GM21381 (cell line): ENCODE measurements at regions not wholly inside any gene's neighbourhood (a gene's known extent, or its start where the extent isn't known, plus 50 kb on each side); places are given as distances from the start of the nearest gene placed in this dataset.

Experiments used
- ATAC-seq: cut with Tn5 transposase; IDR thresholded peaks from one replicate; pipeline ENCODE4 v1.9.1; 2021; ENCODE audit warnings: mild to moderate bottlenecking, moderate library complexity; ENCODE audit not compliant: unreplicated experiment

DNA sequence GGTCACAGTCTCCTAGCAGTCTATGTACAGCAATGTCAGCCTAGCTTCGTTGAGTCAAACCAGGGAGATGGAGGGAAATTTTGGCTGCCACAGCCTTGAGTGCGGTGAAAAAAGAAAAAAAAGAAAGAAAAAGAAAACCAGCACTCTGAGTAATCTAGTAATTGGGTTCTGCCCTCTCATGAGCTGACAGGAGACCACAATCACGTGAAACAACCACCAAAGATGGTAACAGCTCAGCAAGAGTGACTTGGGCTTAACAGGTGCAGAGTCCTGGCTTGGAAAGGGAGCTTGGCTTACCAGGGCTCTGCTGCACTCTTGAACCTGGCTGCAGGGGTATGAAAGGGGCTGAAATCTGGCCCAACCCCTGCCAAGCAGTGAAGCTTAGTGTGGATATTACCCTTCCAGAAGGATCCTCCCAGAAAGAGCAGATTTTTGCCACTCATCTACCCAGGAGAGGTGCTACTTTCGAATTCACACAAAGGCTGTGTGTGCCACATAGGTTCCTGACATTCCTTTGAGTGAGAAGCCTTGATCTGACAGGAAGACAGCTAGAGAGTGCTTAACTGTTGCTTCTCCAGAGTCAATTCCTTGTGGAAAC lies 350.3 kb downstream of the PTTG2 start:
- peak; percentile 90 for ATAC-seq

GRCh38 chr4:38311495-38312126 lies 351.4 kb downstream of the PTTG2 start:
- ATAC-seq = no peak

DNA sequence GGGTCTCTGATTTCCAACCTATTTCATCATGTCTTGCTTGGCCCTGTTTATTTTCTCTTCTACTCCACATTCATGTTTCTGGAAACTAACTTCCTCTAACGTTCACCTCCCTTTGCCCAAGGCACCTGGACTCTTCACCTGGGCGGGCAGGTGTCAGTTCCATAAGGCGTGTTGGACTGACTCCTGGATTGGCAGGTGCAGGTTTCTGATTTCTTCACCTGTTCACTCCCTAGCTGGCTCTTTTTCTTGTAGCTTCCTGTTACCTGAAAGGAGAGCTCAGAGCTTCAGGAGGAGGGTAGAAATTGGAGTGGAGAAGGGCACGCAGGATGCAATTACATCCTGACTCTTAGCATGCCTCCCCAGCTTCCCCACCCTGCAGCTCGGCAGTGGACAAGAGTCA lies 350.8 kb upstream of the KLF3 start:
- no peak for ATAC-seq

- ATAC-seq = no peak
Measured at GRCh38 chr4:38313999-38314561, 349.9 kb upstream of the KLF3 start.

- ATAC-seq = no peak
Measured at GRCh38 chr4:38314663-38315062, 349.3 kb upstream of the KLF3 start.

GRCh38 chr4:38315286-38315685 lies 348.7 kb upstream of the KLF3 start:
- ATAC-seq = no peak

DNA sequence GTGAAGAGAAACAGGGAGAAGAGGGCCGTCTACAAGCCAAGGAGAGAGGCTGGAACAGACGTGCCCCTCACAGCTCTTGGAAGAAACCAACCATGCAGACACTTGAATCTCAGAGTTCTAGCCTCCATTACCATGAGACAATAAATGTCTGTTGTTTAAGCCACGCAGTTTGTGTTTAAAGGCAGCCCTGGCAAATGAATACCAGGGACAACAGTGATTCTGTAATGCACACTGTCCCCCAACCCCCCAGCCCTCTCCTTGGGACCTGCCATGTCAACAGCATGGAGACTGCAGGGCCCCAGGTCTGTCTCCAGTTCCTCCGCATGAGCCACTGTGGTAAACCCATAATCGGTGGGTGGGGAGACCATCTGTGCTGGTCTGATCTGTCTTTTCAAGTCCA lies 348.0 kb upstream of the KLF3 start:
- no peak for ATAC-seq

GRCh38 chr4:38317041-38317674 lies 346.8 kb upstream of the KLF3 start:
- no peak for ATAC-seq

DNA sequence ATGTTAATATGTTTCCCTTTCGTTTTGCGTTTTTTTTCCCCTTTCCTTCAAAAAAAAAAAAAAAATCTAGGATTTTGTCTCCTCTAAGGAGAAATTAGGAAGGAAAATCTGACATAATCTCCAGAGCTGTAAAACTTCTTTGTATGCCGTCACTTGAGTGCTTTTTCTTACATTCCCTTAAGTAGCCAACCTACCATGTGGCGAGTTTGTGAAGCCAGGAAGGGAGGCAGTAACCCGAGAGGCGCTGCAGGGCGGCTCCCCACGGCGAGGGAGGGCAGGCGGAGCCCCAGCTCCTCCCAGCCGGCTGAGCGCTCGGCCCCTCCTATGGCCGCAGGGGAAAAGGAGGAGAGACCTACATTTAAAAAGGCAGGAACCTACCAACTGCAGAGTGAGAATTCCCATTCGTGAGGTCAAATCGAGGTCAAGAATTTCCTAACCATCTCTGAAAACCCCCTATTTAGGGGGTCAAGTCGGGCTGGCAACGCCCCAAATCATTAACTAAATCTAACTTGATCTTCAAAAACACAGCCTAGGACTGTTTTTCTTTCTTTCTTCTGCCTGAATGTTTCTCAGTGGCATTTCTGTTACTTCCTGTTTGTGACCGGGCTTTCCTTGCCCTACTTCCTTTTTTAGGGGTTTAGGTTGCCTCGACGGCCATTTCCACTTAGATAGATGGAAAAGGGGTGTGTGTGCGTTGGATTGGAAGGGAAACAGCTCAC lies 345.1 kb upstream of the KLF3 start:
- peak; percentile 89 for ATAC-seq

DNA sequence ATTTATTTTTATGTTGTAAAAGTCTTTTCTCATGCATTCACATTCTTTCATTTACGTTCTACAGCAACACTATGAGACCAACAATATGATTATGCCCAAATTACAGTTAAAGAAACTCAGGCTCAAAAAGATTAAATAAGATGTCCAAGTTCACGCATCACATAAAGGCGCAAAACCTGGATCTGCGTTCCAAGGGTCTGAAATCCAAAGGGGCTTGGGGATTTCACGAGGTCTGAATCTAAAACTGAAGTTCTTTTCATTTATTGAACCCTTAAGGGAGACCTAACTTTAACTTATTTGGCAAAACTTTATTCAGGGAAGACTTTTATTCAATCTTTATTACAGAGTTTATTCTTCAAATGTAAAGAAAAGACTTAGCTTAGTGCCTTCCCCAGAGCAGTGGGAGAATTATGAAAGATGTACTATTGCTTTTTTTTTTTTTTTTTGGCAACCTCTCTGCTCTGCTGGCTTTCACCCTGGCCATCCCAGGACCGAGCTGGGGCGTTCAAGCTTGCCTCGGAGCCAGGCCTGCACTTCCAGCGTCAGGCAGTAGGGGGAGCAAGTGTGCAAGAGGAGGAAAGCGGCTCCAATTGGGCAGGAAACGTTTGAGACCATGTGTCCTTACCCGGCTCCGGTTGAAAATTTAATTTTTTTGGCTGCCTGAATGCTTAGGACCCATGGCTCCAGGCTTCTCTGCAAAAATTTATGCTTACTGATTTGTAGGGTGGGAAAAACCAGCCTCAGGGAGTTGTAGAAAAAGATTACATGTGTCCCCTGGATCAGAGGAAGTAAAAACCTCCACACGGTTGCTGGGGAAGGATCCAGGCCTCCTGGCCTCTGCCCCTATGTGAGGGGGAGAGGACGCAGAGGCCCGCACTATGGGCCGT lies 344.3 kb upstream of the KLF3 start:
- peak; percentile 45 for ATAC-seq

DNA sequence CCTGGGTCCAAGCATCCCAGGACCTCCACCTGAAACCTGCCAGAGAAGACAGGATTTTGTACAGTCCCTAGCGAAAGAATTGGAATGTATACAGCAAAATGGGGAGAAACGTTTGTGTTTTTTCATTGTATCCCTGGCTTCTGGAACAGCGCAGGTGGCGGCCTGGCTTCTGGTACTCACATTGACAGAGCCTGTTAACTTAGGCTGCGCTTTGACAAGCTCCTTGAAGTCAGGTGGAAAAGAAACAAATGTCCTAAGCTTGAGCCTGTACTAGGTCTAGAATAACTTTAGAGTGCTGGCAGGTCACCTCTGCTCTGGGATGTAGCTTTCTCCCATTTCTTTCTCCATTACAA lies 343.7 kb upstream of the KLF3 start:
- ATAC-seq = no peak

DNA sequence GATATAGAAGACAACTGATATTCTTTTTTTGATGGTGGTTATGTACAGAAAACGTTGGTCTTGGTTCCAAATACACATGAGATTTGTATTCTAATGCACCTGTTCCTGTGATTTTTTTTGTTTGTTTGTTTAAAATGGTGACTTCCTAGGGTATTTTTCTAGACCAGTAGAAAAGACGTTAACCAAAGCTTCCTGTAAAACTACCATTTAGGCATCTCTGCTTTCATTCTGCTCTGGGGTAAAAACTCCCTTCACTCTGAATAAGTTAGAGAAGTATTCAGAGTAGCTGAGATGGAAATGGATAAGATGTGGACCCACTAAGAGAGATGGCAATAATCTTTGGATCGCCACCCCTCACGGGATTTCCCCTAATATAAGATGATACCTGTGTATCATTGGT lies 343.2 kb upstream of the KLF3 start:
- ATAC-seq = no peak

- no peak for ATAC-seq
Measured at GRCh38 chr4:38322714-38323113, 341.3 kb upstream of the KLF3 start.

DNA sequence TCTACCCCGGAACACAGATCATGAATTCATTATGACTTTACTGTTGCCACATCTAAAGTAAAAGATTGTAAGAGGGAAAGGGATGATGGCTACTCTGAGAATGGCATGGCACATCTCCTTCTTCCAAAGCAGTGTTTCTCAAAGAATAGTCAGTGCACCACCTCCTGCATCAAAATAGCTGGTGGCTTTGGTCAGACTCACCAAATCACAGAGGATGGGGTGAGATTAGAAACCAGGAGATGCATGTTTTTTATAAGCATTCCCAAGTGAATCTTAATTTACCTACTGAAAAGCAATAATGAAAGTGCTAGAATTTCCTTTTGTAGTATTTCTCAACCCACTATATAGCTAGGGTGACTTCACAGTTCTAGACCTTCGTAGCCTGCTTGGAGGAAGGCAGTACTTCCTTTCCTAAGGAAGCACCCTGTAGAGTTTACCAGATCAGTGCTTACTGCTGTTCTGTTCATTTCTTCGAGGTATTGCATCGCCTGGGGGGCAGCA lies 340.8 kb upstream of the KLF3 start:
- ATAC-seq = no peak

DNA sequence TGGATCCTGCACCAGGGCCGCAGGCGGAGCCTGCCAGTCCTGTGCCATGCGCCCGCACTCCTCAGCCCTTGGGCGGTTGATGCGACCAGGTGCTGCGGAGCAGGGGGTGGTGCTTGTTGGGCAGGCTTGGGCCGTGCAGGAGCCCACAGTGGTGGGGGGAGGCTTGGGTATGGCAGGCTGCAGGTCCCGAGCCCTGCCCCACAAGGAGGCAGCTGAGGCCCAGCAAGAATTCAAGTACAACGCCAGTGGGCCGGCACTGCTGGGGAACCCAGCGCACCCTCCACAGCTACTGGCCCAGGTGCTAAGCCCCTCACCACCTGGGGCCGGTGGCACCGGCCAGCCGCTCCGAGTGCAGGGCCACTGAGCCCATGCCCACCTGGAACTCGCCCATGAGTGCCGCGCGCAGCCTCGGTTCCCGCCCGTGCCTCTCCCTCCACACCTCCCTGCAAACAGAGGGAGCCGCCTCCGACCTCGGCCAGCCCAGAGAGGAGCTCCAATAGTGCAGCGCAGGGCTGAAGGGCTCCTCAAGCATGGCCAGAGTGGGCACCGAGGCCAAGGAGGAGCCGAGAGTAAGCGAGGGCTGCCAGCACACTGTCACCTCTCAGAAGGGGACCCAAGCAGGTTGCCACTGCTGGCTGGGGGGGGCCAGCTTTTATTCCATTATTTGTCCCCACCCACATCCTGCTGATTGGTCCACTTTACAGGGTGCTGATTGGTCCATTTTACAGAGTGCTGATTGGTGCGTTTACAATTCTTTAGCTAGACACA lies 339.0 kb upstream of the KLF3 start:
- no peak for ATAC-seq

DNA sequence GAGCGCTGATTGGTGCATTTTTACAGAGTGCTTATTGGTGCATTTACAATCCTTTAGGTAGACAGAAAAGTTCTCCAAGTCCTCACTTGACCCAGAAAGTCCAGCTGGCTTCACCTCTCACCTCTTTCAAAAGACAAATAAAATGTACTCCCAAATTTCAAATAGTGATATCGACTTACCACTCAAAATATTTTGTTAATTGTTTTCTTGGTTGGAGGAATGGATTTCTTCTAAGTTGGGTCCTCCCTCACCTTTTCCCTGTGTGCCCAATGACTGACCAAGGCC lies 338.4 kb upstream of the KLF3 start:
- no peak for ATAC-seq

DNA sequence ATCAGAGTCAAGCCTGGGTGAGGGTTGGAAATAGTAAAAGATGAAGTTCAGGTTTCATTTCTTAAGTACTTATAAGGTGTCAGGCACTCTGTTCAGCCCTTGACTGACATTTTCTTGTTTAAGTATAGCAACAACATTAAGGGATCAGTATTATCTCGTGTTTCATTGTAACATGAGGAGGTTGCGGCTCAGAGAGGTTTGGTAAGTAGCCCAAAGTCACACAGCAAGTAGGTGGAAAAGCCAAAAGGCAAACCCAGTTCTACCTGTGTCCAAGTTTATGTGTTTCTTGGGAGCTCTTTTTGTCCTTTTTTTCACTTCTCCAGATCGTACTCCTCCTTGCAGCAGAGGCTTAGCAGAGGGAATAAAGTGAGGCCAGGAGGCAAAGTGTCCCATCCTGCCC lies 337.5 kb upstream of the KLF3 start:
- no peak for ATAC-seq

DNA sequence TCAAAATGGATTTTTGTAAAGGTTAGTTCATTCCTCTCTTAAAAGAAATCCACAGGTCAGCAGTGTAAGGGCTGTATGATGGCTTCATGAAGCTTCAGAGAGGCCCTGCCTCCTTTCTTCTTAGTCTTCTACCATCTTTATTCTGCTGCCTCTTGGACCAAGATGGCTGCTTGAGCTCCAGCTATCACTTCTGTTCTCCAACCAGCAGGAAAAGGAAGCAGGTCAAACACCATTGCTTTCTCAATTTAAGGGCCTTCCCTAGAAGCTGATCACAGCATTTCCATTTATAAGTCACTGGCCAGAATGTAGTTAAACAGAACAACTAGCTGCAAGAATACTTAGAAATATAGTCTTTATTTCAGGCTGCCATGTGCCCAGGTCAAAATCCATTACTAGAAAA lies 336.8 kb upstream of the KLF3 start:
- no peak for ATAC-seq

DNA sequence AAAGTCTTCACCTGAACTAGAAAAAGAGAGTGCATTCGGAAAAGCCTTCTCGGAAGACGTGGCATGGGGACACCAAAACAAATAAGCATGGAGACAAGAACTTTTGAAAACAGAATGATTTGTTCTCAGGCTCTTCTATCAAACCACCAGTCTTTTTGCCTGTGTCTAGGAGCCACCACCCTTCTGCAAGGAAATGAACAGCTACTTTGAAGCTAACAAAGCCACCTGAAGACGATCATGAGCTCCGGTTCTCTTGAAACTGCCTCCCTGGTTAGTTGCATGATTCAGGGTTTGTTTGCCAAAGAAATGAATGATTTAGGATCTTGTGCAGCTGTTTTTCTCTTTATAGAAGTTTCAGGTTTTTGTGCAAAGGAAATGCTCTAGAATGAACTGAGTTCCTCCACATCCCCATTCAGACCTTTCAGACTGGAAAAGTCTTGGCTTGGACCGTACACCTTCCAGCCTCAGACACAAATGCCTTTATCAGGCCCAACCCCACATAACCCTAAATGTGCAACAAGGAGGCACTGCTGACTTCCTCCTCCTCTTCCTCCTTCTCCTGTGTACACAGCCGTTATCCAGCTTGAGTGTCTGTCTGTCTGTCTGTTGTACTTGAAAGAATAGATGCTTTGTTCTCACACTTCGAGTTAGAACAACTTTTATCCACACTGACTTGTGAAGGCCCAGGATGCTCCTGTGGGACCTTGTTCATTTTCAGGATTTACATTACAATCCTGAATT lies 334.8 kb upstream of the KLF3 start:
- ATAC-seq = no peak
